GM12892 (cell line): ENCODE measurements at regions not wholly inside any gene's neighbourhood (a gene's known extent, or its start where the extent isn't known, plus 50 kb on each side); places are given as distances from the start of the nearest gene placed in this dataset.

ENCODE experiments used
- POLR2A ChIP-seq: IDR thresholded peaks from 2 replicates; pipeline ENCODE4 v1.6.1; 2011; ENCODE audit warnings: low read depth, low read length, control low read depth
- POLR2AphosphoS5 ChIP-seq: IDR thresholded peaks from 2 replicates; pipeline ENCODE4 v1.6.1; 2011; ENCODE audit warnings: low read depth, low read length, control low read depth

DNA sequence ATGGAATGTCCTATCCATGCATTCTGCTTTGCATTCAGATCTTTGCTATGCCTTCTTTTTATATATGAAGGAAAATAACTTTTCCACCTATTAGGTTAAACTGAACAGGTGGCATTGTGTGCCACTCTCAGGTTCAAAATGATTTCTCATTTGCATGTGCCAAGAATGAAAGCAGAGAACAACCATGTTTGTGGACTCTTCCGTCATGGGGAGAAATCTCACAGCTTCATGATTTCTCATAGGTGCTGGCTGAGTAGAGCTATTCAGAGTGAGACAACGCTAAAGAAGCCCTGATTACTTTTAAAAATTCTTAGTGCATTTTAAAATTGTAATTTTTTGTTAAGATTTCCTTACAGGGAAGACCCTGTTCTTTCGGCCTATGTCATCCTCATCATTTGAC is 472.1 kb downstream of the RASEF start:
- TF ChIP-seq POLR2A: no peak
- TF ChIP-seq POLR2AphosphoS5: no peak
